A549 (cell line): ENCODE measurements at regions not wholly inside any gene's neighbourhood (a gene's known extent, or its start where the extent isn't known, plus 50 kb on each side); places are given as distances from the start of the nearest gene placed in this dataset.

Experiments used
- ATAC-seq, 2 experiments: fragments of 200-7000 bp in 1 of 2; fragments of >200 bp in 1 of 2; cut with Nextera tagmentation in 1 of 2; cut with Tn5 transposase in 1 of 2; 3 replicates each; pipeline versions ENCODE4 v1.8.0 to v1.9.1; 2018 to 2020; ENCODE audit warnings: mild to moderate bottlenecking in 1 of 2, moderate library complexity in 1 of 2
- CTCF ChIA-PET: fragments of 300-600 bp; sonication (Branson Sonifier 250); formaldehyde crosslinking; extraction: SDS; loops from one replicate; lab custom pipeline; 2021; ENCODE audit warnings: antibody characterized with exemption, inconsistent platforms; lab: Yijun Ruan, JAX
- POLR2A ChIA-PET: fragments of 350-600 bp; formaldehyde crosslinking; extraction: SDS; loops from one replicate; lab custom pipeline; 2021; ENCODE audit warnings: antibody characterized with exemption, inconsistent platforms; lab: Yijun Ruan, JAX
- DNase-seq, 2 experiments: peaks; one replicate each; pipeline versions ENCODE4 v3.0.0 to v3.0.0-alpha.2; 2011 to 2016; ENCODE audit warnings: low read depth in 1 of 2, low spot score in 1 of 2
- FAIRE-seq: peaks from 2 replicates; lab custom pipeline; 2011; peaks lifted over from hg19 to GRCh38; lab: Jason Lieb, UNC
- H3K27ac ChIP-seq, 2 experiments: fragments of >200 bp; sonication (Bioruptor Twin); formaldehyde crosslinking; 3 replicates each; pipeline ENCODE4 v1.5.1; 2016 to 2017
- H3K4me1 ChIP-seq: fragments of >200 bp; sonication (Bioruptor Twin); formaldehyde crosslinking; 3 replicates; pipeline ENCODE4 v1.6.1; 2016
- H3K4me2 ChIP-seq: fragments of >200 bp; sonication (Bioruptor Twin); formaldehyde crosslinking; 3 replicates; pipeline ENCODE4 v1.6.1; 2016
- H3K4me3 ChIP-seq: fragments of >200 bp; sonication (Bioruptor Twin); formaldehyde crosslinking; 3 replicates; pipeline ENCODE4 v1.5.1; 2016
- H3K9me3 ChIP-seq: fragments of >200 bp; sonication (Bioruptor Twin); formaldehyde crosslinking; 3 replicates; pipeline ENCODE4 v1.6.1; 2016
- BCL3 ChIP-seq: fragments of >200 bp; sonication (Bioruptor Twin); formaldehyde crosslinking; IDR thresholded peaks from 3 replicates; pipeline ENCODE4 v1.6.1; 2016
- CEBPB ChIP-seq, 2 experiments: fragments of >200 bp in 1 of 2; sonication (Bioruptor Twin) in 1 of 2; formaldehyde crosslinking in 1 of 2; IDR thresholded peaks; 2 replicates each; pipeline ENCODE4 v1.6.1; 2012 to 2016
- CHD2 ChIP-seq: fragments of 150-350 bp; IDR thresholded peaks from 2 replicates; pipeline ENCODE4 v1.6.1; 2014; ENCODE audit warnings: low read length; ENCODE audit not compliant: partially characterized antibody
- EP300 ChIP-seq, 2 experiments: fragments of >200 bp; sonication (Bioruptor Twin); formaldehyde crosslinking; IDR thresholded peaks; 2 replicates in 1 of 2; 3 replicates in 1 of 2; pipeline ENCODE4 v1.6.1; 2016 to 2017
- ESRRA ChIP-seq: fragments of 150-350 bp; IDR thresholded peaks from 2 replicates; pipeline ENCODE4 v1.6.1; 2014; ENCODE audit warnings: mild to moderate bottlenecking, low read length, borderline replicate concordance
- FOSL2 ChIP-seq, 2 experiments: fragments of 450-650 bp in 1 of 2; fragments of >200 bp in 1 of 2; sonication (Bioruptor Twin) in 1 of 2; formaldehyde crosslinking; IDR thresholded peaks; 2 replicates each; pipeline versions ENCODE4 v1.5.0 to v1.6.1; 2016 to 2020; ENCODE audit warnings: mild to moderate bottlenecking in 1 of 2, moderate library complexity in 1 of 2
- FOXS1 ChIP-seq: fragments of 250-450 bp; sonication (Bioruptor Pico); IDR thresholded peaks from 2 replicates; pipeline ENCODE4 v1.5.0; 2020; ENCODE audit warnings: mild to moderate bottlenecking, moderate library complexity
- HES2 ChIP-seq: fragments of >200 bp; sonication (Bioruptor Twin); formaldehyde crosslinking; IDR thresholded peaks from 2 replicates; pipeline ENCODE4 v1.6.1; 2016
- HEYL ChIP-seq: fragments of 250-450 bp; sonication (Bioruptor Pico); IDR thresholded peaks from 2 replicates; pipeline ENCODE4 v1.8.0; 2021; ENCODE audit warnings: mild to moderate bottlenecking, moderate library complexity
- HMGXB4 ChIP-seq: fragments of 250-450 bp; sonication (Bioruptor Pico); IDR thresholded peaks from 2 replicates; pipeline ENCODE4 v1.5.0; 2021; ENCODE audit warnings: mild to moderate bottlenecking, moderate library complexity, borderline replicate concordance
- HOXB13 ChIP-seq: fragments of 250-450 bp; sonication (Bioruptor Pico); IDR thresholded peaks from 2 replicates; pipeline ENCODE4 v1.5.0; 2020; ENCODE audit warnings: low read depth, mild to moderate bottlenecking, moderate library complexity
- HOXB5 ChIP-seq: fragments of 250-450 bp; sonication (Bioruptor Pico); IDR thresholded peaks from 2 replicates; pipeline ENCODE4 v1.5.0; 2020; ENCODE audit warnings: mild to moderate bottlenecking, moderate library complexity
- JUNB ChIP-seq: fragments of >200 bp; sonication (Bioruptor Twin); formaldehyde crosslinking; IDR thresholded peaks from 2 replicates; pipeline ENCODE4 v1.6.1; 2016
- KDM1A ChIP-seq: fragments of 200-600 bp; sonication (generic); IDR thresholded peaks from 2 replicates; pipeline ENCODE4 v1.6.1; 2016; ENCODE audit warnings: low read depth, mild to moderate bottlenecking
- NPAS2 ChIP-seq: fragments of 250-450 bp; sonication (Bioruptor Pico); IDR thresholded peaks from 2 replicates; pipeline ENCODE4 v1.8.0; 2022; ENCODE audit warnings: mild to moderate bottlenecking, moderate library complexity, borderline replicate concordance
- NR3C1 ChIP-seq: fragments of >200 bp; sonication (Bioruptor Twin); formaldehyde crosslinking; IDR thresholded peaks from 3 replicates; pipeline ENCODE4 v1.6.1; 2017
- RAD21 ChIP-seq, 2 experiments: fragments of >200 bp in 1 of 2; sonication (Bioruptor Twin) in 1 of 2; formaldehyde crosslinking in 1 of 2; IDR thresholded peaks in 1 of 2; conservative IDR thresholded peaks in 1 of 2; 2 replicates in 1 of 2; 3 replicates in 1 of 2; pipeline ENCODE4 v1.6.1; 2012 to 2018; ENCODE audit warnings: inconsistent platforms in 1 of 2
- REST ChIP-seq: fragments of 200-600 bp; sonication (generic); IDR thresholded peaks from 2 replicates; pipeline ENCODE4 v1.6.1; 2016; ENCODE audit warnings: antibody characterized with exemption, mild to moderate bottlenecking, moderate library complexity
- ZFP36 ChIP-seq: fragments of 450-650 bp; IDR thresholded peaks from 2 replicates; pipeline ENCODE4 v1.6.1; 2014; ENCODE audit warnings: borderline replicate concordance; ENCODE audit not compliant: partially characterized antibody
- WGBS: methylation state at CpG from one replicate; pipeline ENCODE4 v1.1.6; 2017; ENCODE audit errors: missing lambda C conversion rate; 5-methylcytosine and 5-hydroxymethylcytosine counted together
- TF ChIP-seq, protein P1 (sequence below): IDR thresholded peaks from 2 replicates; pipeline ENCODE4 v1.6.1; 2012; ENCODE audit warnings: low read depth, borderline replicate concordance

DNA sequence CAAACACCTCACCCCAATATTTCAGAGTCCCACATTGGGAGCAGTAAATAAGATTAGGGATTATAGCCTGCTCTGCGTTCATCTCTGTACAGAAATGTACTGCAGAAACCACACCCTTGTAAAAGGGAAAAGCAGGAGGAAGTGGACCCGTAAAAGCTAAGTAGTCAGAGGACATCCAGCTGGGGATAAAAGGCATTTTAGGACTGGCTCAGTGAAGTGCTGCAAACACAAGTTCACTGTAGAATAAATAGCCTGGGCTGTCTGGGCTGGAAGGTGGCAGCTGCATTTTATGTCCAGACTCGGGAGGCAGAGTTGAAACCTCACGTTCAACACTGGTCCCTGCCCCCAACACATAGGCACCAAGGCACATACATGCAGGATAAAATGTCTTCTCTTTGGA, 178.7 kb upstream of the FAT1 start:
- DNase-seq (peak in 1 of 2 experiments; percentile 2), FAIRE-seq (no peak), ATAC-seq (no peak; a peak in 1 of 6 replicates)
- CTCF ChIA-PET: interaction anchor here (1.0 kb wide), 1 partner anchor 73 kb away, joined by 3 read pairs; no protein-coding TSS in a partner anchor
- Histone ChIP-seq H3K9me3 (no peaks in the 10 kb centered on the region), H3K27ac (peak overlapping the region; percentile 25 to 58; a peak in 4 of 6 replicates), H3K4me2 (peak overlapping the region; percentile 48; the same call in 2 of the 3 replicates), H3K4me3 (no peak overlapping the region), H3K4me1 (peaks cover 46% of the 10 kb centered on the region)
- TF ChIP-seq NPAS2 (CRISPR knock-in tag): no peak
- TF ChIP-seq ZFP36: no peak
- no peak for TF ChIP-seq KDM1A
- TF ChIP-seq FOXS1 (CRISPR knock-in tag): no peak
- no peak for TF ChIP-seq CHD2
- no peak for TF ChIP-seq ESRRA
- no peak for TF ChIP-seq HMGXB4
- WGBS: 43% methylated on average over 4 of the region's 4 CpGs
- POLR2A ChIA-PET: no interaction called here

DNA sequence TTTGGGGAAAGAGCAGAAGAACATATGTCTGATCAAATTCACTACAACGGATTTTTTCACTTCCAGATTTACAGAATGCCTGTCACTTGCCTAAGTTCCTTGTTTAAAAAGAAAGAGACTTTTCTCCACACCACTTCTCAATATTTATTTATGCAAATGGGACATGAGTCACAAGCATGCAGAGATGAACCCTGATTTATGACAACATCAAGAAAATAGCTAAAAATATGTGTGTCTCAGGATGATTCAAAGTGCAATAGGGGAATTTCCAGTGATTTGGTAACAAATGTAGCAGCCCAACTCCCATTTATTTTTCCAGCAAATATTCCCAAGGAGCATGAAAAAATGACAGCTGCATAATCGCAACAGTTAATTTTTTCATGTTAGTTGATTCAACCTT, 180.4 kb upstream of the FAT1 start:
- WGBS: 12% methylated on average over 2 of the region's 2 CpGs
- Histone ChIP-seq H3K4me1 (peaks cover 46% of the 10 kb centered on the region), H3K4me2 (peak overlapping the region; percentile 58), H3K9me3 (no peaks in the 10 kb centered on the region), H3K27ac (0 out of 6 replicates have a peak overlapping the region, but pooled peaks of 1 of the 2 experiments have one; percentile 5), H3K4me3 (no peak overlapping the region)
- peak; percentile 51 to 76 for DNase-seq
- ATAC-seq: peak; percentile 79 to 80
- no peak for TF ChIP-seq NR3C1
- peak in 1 of 2 experiments; percentile 17; a peak in 1 of 5 replicates for TF ChIP-seq RAD21 (conservative IDR thresholded peaks at IDR 0.05 in 1 of 2, IDR thresholded peaks at IDR 0.05 in 1 of 2)
- TF ChIP-seq EP300 (IDR thresholded peaks at IDR 0.05): no peak
- TF ChIP-seq HES2: no peak
- no peak for TF ChIP-seq HOXB13 (CRISPR knock-in tag)
- peak; percentile 73 for TF ChIP-seq JUNB
- peak; percentile 45 to 74; a peak in 3 of 4 replicates for TF ChIP-seq CEBPB (IDR thresholded peaks at IDR 0.05)
- TF ChIP-seq BCL3: no peak
- TF ChIP-seq FOSL2 (IDR thresholded peaks at IDR 0.05): peak; percentile 73
- TF ChIP-seq FOSL2 (CRISPR knock-in tag; IDR thresholded peaks at IDR 0.05): peak; percentile 89
- TF ChIP-seq, protein P1, sequence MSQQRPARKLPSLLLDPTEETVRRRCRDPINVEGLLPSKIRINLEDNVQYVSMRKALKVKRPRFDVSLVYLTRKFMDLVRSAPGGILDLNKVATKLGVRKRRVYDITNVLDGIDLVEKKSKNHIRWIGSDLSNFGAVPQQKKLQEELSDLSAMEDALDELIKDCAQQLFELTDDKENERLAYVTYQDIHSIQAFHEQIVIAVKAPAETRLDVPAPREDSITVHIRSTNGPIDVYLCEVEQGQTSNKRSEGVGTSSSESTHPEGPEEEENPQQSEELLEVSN: no peak
- no peak for TF ChIP-seq REST
- no peak for TF ChIP-seq HOXB5
- TF ChIP-seq HEYL (CRISPR knock-in tag): no peak
- FAIRE-seq: no peak
- POLR2A ChIA-PET: no interaction called here
- CTCF ChIA-PET: no interaction called here
